Ishikawa (cell line): ENCODE measurements at regions not wholly inside any gene's neighbourhood (a gene's known extent, or its start where the extent isn't known, plus 50 kb on each side); places are given as distances from the start of the nearest gene placed in this dataset.

Experiments used
- CEBPB ChIP-seq: IDR thresholded peaks from 2 replicates; pipeline ENCODE4 v1.6.1; 2012
- CREB1 ChIP-seq: IDR thresholded peaks from 2 replicates; pipeline ENCODE4 v1.6.1; 2012; ENCODE audit warnings: low read depth
- EGR1 ChIP-seq: IDR thresholded peaks from 2 replicates; pipeline ENCODE4 v1.6.1; 2012
- FOXM1 ChIP-seq: IDR thresholded peaks from 2 replicates; pipeline ENCODE4 v1.6.1; 2012; ENCODE audit warnings: low read depth, borderline replicate concordance
- MAX ChIP-seq: IDR thresholded peaks from 2 replicates; pipeline ENCODE4 v1.6.1; 2012
- NFIC ChIP-seq: IDR thresholded peaks from 2 replicates; pipeline ENCODE4 v1.6.1; 2012
- RAD21 ChIP-seq: IDR thresholded peaks from 2 replicates; pipeline ENCODE4 v1.6.1; 2012; ENCODE audit warnings: low read depth
- TAF1 ChIP-seq: IDR thresholded peaks from 2 replicates; pipeline ENCODE4 v1.6.1; 2012; ENCODE audit warnings: low read depth, mild to moderate bottlenecking
- TF ChIP-seq, protein P1 (sequence below): IDR thresholded peaks from 2 replicates; pipeline ENCODE4 v1.6.1; 2012; ENCODE audit warnings: low read depth, mild to moderate bottlenecking

GRCh38 chrX:25873196-25873595 lies 264.9 kb upstream of the MAGEB18 start:
- no peak for TF ChIP-seq RAD21
- no peak for TF ChIP-seq NFIC
- TF ChIP-seq TAF1 = no peak
- TF ChIP-seq, protein P1, sequence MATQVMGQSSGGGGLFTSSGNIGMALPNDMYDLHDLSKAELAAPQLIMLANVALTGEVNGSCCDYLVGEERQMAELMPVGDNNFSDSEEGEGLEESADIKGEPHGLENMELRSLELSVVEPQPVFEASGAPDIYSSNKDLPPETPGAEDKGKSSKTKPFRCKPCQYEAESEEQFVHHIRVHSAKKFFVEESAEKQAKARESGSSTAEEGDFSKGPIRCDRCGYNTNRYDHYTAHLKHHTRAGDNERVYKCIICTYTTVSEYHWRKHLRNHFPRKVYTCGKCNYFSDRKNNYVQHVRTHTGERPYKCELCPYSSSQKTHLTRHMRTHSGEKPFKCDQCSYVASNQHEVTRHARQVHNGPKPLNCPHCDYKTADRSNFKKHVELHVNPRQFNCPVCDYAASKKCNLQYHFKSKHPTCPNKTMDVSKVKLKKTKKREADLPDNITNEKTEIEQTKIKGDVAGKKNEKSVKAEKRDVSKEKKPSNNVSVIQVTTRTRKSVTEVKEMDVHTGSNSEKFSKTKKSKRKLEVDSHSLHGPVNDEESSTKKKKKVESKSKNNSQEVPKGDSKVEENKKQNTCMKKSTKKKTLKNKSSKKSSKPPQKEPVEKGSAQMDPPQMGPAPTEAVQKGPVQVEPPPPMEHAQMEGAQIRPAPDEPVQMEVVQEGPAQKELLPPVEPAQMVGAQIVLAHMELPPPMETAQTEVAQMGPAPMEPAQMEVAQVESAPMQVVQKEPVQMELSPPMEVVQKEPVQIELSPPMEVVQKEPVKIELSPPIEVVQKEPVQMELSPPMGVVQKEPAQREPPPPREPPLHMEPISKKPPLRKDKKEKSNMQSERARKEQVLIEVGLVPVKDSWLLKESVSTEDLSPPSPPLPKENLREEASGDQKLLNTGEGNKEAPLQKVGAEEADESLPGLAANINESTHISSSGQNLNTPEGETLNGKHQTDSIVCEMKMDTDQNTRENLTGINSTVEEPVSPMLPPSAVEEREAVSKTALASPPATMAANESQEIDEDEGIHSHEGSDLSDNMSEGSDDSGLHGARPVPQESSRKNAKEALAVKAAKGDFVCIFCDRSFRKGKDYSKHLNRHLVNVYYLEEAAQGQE = no peak
- TF ChIP-seq FOXM1 = no peak
- TF ChIP-seq MAX = no peak
- TF ChIP-seq CEBPB = 0 out of 2 replicates have a peak, but pooled peaks have one; percentile 18
- no peak for TF ChIP-seq EGR1
- no peak for TF ChIP-seq CREB1
